ENCODE measurements at regions not wholly inside any gene's neighbourhood (a gene's known extent, or its start where the extent isn't known, plus 50 kb on each side); places are given as distances from the start of the nearest gene placed in this dataset.
"Not testable (repeated sequence)": the region's sequence is repeated elsewhere in the genome, so short reads cannot be mapped to it uniquely, and the experiment has no call there.

DNA sequence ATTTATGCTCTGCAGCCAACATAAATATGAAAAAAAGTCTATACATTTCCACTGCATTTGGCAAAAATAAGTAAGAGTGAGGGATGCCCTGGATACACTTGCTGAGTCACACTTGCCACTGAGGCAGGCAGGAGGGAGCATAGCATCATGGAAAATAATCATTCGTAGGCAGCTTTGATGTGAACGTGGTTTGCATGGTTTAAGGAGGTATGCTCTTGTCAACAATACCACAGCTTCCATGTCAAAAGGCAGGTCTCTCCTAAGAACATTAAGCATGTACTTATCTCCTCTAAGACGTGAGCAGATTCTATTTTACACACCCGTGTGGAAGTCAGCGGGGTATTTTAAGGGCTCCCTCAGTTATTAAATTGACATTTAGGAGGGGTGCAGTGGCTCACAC lies 89.2 kb upstream of the WDR11 start:
- DNase-seq, result no peak

DNA sequence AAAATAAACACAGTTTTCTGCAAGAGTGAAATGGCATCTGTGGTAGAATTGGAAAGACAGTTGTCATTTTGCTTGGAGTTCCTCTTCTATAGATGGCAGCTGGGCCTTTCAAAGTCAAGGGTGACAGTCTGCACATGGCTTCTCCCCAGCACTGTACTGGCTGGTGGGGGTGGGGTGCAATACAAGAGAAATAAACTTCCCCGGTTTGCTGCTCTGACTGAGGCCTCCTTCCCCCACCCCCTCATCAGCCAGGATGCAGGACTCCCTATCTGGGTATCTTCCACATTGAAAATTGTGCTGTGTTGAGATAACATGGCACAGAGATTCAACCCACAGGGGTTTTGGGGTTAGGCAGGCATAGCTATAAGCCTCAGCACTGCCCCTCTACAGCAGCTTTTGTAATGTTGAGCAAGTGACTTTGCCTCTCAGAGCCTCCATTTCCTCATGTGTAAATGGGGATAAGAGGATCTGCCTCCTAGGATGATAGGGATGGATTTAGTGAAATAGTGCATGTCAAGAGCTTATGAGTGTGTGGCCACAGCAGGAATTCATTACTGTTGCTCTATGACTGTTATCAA lies 85.8 kb upstream of the WDR11 start:
- DNase-seq, result no peak

DNA sequence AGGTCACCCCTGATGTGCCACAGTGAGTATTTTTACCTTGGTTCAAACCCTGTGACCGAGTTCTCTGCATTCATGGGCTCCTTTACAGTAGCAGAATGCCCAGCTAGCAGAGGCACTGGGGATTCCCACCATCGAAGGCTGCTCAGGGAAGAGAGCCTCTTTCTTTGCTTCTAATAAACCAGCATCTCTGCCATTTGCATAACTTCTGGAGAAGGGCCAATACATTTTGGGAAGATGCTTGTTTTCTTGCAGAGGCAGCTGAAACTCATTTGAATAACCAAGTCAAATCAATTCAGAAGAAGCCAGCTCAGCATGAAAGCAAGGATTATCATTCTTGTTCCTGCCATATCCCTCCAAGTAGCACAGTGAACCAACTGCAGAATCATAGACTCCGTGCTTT lies 82.9 kb upstream of the WDR11 start:
- DNase-seq, result no peak

DNA sequence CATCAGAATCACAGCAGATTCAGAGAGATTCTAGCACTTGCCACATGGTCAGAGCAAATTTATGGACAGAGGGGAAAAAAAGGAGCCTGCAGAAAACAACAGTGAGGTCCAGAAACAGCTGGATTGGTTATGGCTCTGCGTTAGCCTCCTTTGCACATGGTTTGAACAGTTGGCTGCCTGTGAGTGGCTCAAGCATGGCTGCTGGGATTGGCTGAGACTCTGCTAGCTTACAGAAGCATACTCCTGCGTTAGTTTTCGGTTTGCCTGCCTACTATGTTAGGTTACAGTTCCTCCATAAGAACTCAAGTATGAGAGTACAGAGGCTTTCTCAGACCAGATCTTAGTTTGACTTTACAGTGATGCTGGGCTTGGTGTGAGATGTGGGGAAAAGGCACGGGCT lies 80.7 kb upstream of the WDR11 start:
- no peak for DNase-seq

DNA sequence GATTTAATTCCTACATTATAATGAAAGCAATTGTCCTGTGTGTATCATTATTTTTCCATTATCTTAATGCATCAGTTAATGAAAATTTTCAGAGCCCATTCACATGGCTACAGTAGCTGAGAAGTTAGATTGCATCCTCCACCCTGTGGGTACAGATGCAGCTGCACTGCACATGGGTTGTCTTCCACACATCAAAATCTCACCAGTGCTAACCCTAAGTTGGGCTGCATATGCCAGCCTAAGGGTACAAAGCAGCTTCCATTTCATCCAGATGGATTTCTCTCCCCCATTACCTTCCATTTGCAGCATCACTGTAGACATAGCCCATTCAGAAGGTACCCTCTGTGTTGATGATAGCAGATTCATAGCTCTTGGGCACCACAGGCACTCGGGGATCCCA lies 74.7 kb upstream of the WDR11 start:
- DNase-seq, result no peak

DNA sequence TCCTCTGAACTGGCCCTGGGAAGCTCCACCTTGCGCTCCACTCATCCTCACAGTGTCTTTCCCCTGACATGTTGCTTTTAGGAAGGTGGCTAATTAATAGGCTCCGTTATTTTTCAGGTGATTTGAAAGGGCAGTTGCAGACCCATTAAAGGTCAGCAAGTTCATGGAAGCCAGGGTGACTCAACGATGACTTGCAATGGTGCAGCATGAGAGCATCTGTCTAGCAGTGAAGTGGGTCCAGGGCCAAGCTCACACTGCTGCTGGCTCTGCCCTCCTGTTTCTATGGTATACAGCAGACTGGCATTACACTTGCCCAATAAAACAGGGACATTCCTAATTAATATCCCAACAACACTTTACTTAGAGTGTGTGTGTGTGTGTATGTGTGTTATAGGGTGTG lies 68.8 kb upstream of the WDR11 start:
- no peak for DNase-seq

DNA sequence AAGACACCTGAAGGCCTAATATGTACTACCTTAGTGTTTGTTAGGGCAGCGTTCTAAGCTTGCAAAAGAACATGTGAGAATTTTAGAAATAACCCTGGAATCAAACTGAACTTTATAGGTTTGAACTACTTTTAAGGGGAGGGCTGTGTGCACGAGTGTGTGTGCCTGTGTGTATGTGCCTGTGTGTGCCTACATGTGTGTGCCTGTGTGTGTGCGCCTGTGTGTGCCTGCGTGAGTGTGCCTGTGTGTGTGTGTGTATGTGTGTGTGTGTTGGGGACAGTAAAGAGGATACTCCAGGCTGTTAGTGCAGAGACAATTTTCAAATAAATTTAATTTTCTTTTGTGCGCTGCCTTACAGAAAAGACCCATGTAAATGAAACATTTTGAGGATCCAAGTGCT lies 68.1 kb upstream of the WDR11 start:
- no peak for DNase-seq

DNA sequence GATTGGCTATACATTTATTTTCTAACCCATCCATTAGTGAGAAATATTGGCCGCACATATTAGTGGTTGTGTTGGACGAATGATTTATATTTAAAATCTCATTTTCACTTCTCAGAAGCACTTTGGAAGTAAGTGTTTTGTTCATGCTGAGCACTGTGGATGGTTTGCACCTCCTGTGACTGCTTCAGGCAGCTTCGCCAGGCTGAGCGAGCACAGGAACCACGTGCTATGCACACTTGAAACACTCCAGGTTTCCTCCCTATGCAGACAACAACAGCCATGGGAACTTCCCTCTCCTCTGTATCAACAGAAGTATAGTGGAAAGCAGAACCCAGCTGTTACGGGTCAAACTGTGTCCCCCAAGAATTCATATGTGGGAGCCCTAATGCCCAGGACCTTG lies 67.3 kb upstream of the WDR11 start:
- no peak for DNase-seq

DNA sequence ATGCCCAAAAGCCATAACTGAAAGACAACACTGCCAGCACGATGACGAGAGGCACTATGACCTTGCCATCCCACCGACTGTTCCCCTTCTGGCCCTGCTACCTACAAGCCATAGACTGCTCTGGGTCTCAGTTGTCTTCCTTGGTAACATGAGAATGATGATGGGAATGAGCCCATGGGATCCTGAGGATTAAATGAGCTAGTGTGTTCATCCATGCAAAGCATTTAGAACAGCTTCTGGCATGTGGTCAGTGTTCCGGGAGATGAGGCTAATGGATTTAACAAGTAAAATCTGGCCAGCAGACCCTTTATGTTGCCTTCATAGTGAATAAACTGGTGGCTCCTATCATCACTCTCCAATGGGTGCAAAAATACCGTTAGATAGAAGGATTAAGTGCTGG lies 62.4 kb upstream of the WDR11 start:
- DNase-seq, result no peak

DNA sequence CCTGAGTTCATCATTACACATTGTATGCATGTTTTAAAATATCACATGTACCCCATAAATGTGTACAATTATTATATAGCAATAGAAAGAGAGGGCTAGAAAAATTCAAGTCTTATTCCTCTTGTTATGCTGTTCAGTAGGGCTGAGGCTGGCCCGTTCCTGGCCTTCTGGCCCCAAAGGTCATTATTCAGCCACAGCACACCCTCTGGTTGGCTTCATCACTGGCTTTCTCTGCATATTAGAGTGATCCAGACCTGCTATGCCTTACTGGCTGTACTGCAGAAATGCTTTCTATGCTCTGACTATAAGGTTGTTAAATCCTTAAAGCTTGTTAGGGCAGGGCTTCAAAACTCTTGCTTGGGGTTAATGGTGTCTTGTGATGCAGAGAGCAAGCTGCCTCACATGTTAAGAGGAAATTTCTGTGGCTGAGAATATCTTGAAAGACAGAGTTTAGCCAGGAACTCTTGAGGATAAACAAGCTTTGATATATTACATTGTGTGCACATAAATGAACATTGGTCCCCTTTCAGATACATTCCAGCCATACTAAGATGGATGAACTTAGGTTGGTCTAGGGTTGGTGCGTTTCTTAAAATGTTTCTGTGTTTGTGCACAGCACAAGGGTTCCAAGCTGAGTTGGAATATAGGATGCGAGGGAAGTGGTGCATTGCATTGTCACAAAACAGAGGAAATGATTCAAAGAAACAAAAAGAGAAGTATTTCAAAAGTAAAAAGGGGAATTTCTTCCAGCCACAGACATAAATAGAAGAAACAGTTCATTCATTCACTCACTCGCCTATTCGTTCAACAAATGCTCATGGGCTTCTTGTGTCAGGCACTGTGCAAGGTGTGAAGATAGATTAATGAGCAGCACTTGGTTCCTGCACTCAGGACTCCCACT lies 61.6 kb upstream of the WDR11 start:
- no peak for DNase-seq

DNA sequence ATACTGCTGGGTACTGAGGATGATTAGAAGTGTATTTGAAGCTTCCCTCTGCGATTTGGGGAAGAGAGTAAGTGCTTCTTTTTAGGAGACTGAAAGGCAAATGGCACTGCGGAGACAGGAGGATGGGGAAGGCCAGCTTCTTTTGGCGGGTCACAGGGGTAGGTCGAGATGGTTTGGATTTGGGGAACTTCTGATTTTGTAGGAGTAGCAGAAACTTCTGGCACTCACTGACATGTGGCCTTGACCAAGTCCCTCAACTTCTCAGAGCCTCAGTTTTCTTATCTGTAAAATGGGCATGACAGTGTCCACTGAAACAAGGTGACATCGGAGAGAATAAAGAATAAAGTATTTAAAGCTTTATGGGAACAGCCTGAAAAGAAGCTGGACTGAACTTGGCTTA lies 59.8 kb upstream of the WDR11 start:
- DNase-seq, result no peak

DNA sequence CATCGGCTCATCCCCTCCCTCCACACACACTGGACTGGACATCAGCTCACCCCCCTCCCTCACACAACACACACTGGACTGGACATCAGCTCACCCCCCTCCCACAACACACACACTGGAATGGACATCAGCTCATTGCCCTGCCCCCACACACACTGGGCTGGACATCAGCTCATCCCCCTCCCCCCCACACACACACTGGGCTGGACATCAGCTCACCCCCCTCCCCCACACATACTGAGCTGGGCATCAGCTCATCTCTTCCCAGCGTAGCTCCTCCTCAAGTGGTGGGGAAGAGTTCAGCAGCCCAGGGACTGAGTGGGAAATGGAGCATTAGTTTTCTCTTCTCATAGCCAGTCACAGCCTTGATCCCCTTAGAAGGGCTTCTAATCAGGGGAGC lies 58.1 kb upstream of the WDR11 start:
- DNase-seq, result no peak

DNA sequence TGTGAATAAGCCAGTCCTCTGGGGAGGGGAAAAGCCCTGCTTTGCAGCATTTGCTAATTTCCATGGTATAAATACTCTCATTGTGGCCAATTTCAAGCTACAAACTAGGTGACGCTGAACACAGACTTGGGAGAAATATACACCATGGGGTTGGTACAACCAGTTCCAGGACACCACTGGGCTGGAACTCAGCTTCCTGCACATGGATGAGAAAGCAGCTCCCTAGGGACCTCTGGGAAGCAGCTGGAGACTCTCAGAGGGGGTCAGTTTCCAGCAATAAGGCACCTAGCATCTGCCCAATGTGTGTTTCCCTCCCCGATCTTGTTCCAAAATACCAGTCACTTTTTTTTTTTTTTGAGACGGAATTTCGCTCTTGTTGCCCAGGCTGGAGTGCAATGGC lies 56.8 kb upstream of the WDR11 start:
- DNase-seq, result no peak

DNA sequence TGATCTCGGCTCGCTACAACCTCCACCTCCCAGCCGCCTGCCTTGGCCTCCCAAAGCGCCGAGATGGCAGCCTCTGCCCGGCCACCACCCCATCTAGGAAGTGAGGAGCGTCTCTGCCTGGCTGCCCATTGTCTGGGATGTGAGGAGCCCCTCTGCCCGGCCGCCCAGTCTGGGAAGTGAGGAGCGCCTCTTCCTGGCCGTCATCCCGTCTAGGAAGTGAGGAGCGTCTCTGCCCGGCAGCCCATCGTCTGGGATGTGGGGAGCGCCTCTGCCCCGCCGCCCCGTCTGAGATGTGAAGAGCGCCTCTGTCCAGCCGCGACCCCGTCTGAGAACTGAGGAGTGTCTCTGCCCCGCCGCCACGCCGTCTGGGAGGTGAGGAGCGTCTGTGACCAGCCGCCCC lies 52.9 kb upstream of the WDR11 start:
- DNase-seq, result not testable (repeated sequence)

DNA sequence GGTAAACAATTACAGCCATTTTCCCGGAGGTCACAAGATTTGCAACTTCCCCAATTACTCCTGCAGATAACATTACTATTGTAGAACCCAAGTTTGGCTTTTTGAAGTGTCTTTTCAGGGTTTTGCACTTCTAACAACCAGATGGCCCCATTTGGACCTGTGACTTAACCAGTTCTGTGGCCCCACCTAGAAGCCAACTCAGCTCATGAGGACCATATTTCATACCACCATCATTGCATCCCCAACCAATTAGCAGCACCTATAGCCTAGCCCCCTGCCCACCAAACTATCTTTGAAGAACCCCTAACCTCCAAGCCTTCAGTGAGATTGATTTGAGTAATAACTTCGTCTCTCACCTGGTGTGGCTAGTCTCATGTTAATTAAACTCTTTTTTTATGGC lies 51.3 kb upstream of the WDR11 start:
- no peak for DNase-seq

DNA sequence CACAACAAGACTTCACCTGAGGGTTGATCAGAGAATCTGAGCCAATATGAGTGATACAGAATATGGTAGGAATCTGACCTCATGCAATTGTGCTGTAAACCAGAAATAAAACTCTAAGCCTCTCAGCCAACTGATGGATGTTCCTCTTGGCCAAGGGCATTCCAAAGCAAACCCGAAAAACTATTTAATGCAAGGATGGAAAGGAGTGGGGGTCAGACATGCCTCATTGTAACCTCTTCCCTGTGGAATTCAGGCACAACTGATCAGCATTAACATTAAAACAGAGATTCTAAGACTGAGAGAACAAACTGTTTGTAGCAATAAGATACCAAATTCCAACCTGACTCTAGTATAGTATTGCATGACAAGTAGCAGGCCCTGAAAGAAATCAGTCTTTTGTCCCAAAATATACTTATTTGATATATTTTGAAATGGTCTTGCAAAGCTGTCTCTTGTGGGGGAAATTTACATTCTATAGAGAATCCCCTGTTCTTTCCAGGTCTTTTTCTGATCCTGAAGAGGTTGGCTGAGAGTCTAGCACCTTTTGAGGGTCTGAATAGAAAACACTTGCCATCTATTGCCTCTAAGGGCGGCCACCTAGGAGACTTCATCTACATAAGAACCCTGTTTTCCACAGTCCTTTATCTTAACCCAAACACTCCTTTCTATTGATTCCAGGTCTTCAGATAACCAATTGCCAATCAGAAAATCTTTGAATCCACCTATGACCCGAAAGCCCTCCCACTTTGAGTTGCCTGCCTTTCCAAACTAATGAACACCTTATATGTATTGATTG lies 50.4 kb upstream of the WDR11 start:
- no peak for DNase-seq
